ENCODE measurements at regions not wholly inside any gene's neighbourhood (a gene's known extent, or its start where the extent isn't known, plus 50 kb on each side); places are given as distances from the start of the nearest gene placed in this dataset.

GRCh38 chr16:73151941-73152340 lies 104.0 kb upstream of the ZFHX3 start:
- Histone ChIP-seq H3K36me3 (no peaks in the 10 kb centered on the region), H3K4me1 (peaks cover 3% of the 10 kb centered on the region; the same call in 1 of the 2 replicates)
- DNase-seq = no peak

GRCh38 chr16:73151225-73151624 lies 103.3 kb upstream of the ZFHX3 start:
- no peaks in the 10 kb centered on the region for H3K9me3 ChIP-seq (replicated peaks)
- H3K4me3 ChIP-seq = no peak overlapping the region
- H3K4me1 ChIP-seq = peaks cover 3% of the 10 kb centered on the region; the same call in 1 of the 2 replicates
- H3K27ac ChIP-seq = no peak overlapping the region
- H3K27me3 ChIP-seq = no peaks in the 10 kb centered on the region
- H3K36me3 ChIP-seq = no peaks in the 10 kb centered on the region
- no peak for DNase-seq

More at GRCh38 chr16:73151941-73152340, 104.0 kb upstream of the ZFHX3 start:
- Histone ChIP-seq H3K27ac (no peak overlapping the region), H3K4me3 (no peak overlapping the region), H3K9me3 (replicated peaks) (no peaks in the 10 kb centered on the region), H3K27me3 (no peaks in the 10 kb centered on the region)

GRCh38 chr16:73150786-73151185 lies 102.9 kb upstream of the ZFHX3 start:
- no peak overlapping the region for H3K4me3 ChIP-seq
- H3K27ac ChIP-seq = no peak overlapping the region
- H3K4me1 ChIP-seq = peaks cover 3% of the 10 kb centered on the region; the same call in 1 of the 2 replicates
- H3K9me3 ChIP-seq (replicated peaks) = no peaks in the 10 kb centered on the region
- H3K36me3 ChIP-seq = no peaks in the 10 kb centered on the region
- DNase-seq = no peak
- H3K27me3 ChIP-seq = no peaks in the 10 kb centered on the region

GRCh38 chr16:73149334-73149733 lies 101.4 kb upstream of the ZFHX3 start:
- H3K4me3 ChIP-seq = no peak overlapping the region
- H3K27me3 ChIP-seq = no peaks in the 10 kb centered on the region
- H3K27ac ChIP-seq = no peak overlapping the region
- H3K4me1 ChIP-seq = peaks cover 3% of the 10 kb centered on the region; the same call in 1 of the 2 replicates
- DNase-seq = no peak
- H3K36me3 ChIP-seq = no peaks in the 10 kb centered on the region
- H3K9me3 ChIP-seq (replicated peaks) = no peaks in the 10 kb centered on the region

GRCh38 chr16:73147958-73148357 lies 100.0 kb upstream of the ZFHX3 start:
- H3K4me3 ChIP-seq = no peak overlapping the region
- no peaks in the 10 kb centered on the region for H3K36me3 ChIP-seq
- H3K9me3 ChIP-seq (replicated peaks) = no peaks in the 10 kb centered on the region
- no peaks in the 10 kb centered on the region for H3K27me3 ChIP-seq
- DNase-seq = no peak
- H3K27ac ChIP-seq = no peak overlapping the region
- peaks cover 2% of the 10 kb centered on the region; the same call in 1 of the 2 replicates for H3K4me1 ChIP-seq

- Histone ChIP-seq H3K9me3 (replicated peaks) (no peaks in the 10 kb centered on the region), H3K4me3 (no peak overlapping the region), H3K36me3 (no peaks in the 10 kb centered on the region), H3K4me1 (no peaks in the 10 kb centered on the region), H3K27ac (no peak overlapping the region), H3K27me3 (no peaks in the 10 kb centered on the region)
- DNase-seq = no peak
Observed at GRCh38 chr16:73145166-73145880, 97.4 kb upstream of the ZFHX3 start.

GRCh38 chr16:73143576-73144422 lies 95.9 kb upstream of the ZFHX3 start:
- Histone ChIP-seq H3K27me3 (no peaks in the 10 kb centered on the region), H3K36me3 (no peaks in the 10 kb centered on the region), H3K4me1 (no peaks in the 10 kb centered on the region), H3K27ac (no peak overlapping the region), H3K9me3 (replicated peaks) (no peaks in the 10 kb centered on the region), H3K4me3 (no peak overlapping the region)
- no peak for DNase-seq

- Histone ChIP-seq H3K4me1 (no peaks in the 10 kb centered on the region), H3K4me3 (no peak overlapping the region), H3K27ac (no peak overlapping the region), H3K9me3 (replicated peaks) (no peaks in the 10 kb centered on the region), H3K27me3 (no peaks in the 10 kb centered on the region), H3K36me3 (no peaks in the 10 kb centered on the region)
- no peak for DNase-seq
Observed at GRCh38 chr16:73143002-73143401, 95.1 kb upstream of the ZFHX3 start.

- no peaks in the 10 kb centered on the region for H3K4me1 ChIP-seq
- H3K27ac ChIP-seq = no peak overlapping the region
- no peak overlapping the region for H3K4me3 ChIP-seq
- H3K9me3 ChIP-seq (replicated peaks) = no peaks in the 10 kb centered on the region
- H3K27me3 ChIP-seq = no peaks in the 10 kb centered on the region
- DNase-seq = no peak
- H3K36me3 ChIP-seq = no peaks in the 10 kb centered on the region
Observed at GRCh38 chr16:73142053-73142854, 94.3 kb upstream of the ZFHX3 start.

GRCh38 chr16:73140929-73141328 lies 93.0 kb upstream of the ZFHX3 start:
- H3K36me3 ChIP-seq = no peaks in the 10 kb centered on the region
- H3K9me3 ChIP-seq (replicated peaks) = no peaks in the 10 kb centered on the region
- no peak overlapping the region for H3K4me3 ChIP-seq
- no peak for DNase-seq
- no peaks in the 10 kb centered on the region for H3K27me3 ChIP-seq
- no peak overlapping the region for H3K27ac ChIP-seq
- no peaks in the 10 kb centered on the region for H3K4me1 ChIP-seq

- H3K27ac ChIP-seq = no peak overlapping the region
- no peaks in the 10 kb centered on the region for H3K27me3 ChIP-seq
- H3K9me3 ChIP-seq (replicated peaks) = no peaks in the 10 kb centered on the region
- no peaks in the 10 kb centered on the region for H3K4me1 ChIP-seq
- no peak overlapping the region for H3K4me3 ChIP-seq
- H3K36me3 ChIP-seq = no peaks in the 10 kb centered on the region
- no peak for DNase-seq
Observed at GRCh38 chr16:73131156-73131862, 83.4 kb upstream of the ZFHX3 start.

- H3K27me3 ChIP-seq = no peaks in the 10 kb centered on the region
- no peaks in the 10 kb centered on the region for H3K36me3 ChIP-seq
- no peak for DNase-seq
Observed at GRCh38 chr16:73129455-73129854, 81.5 kb upstream of the ZFHX3 start.

GRCh38 chr16:73126525-73126853 lies 78.6 kb upstream of the ZFHX3 start:
- H3K4me1 ChIP-seq = no peaks in the 10 kb centered on the region
- H3K27ac ChIP-seq = no peak overlapping the region
- DNase-seq = no peak
- H3K27me3 ChIP-seq = no peaks in the 10 kb centered on the region
- H3K36me3 ChIP-seq = no peaks in the 10 kb centered on the region
- H3K4me3 ChIP-seq = no peak overlapping the region
- H3K9me3 ChIP-seq (replicated peaks) = no peaks in the 10 kb centered on the region

More at GRCh38 chr16:73129455-73129854, 81.5 kb upstream of the ZFHX3 start:
- no peaks in the 10 kb centered on the region for H3K9me3 ChIP-seq (replicated peaks)
- no peak overlapping the region for H3K27ac ChIP-seq
- no peaks in the 10 kb centered on the region for H3K4me1 ChIP-seq
- H3K4me3 ChIP-seq = no peak overlapping the region

GRCh38 chr16:73125850-73126524 lies 78.1 kb upstream of the ZFHX3 start:
- Histone ChIP-seq H3K36me3 (no peaks in the 10 kb centered on the region), H3K27me3 (no peaks in the 10 kb centered on the region), H3K4me3 (no peak overlapping the region), H3K9me3 (replicated peaks) (no peaks in the 10 kb centered on the region), H3K4me1 (no peaks in the 10 kb centered on the region), H3K27ac (no peak overlapping the region)
- DNase-seq = no peak

Measured in SJCRH30 (cell line).